K562 (cell line): ENCODE measurements at regions not wholly inside any gene's neighbourhood (a gene's known extent, or its start where the extent isn't known, plus 50 kb on each side); places are given as distances from the start of the nearest gene placed in this dataset.

Source experiments
- ATAC-seq: fragments of 200-7000 bp; cut with Tn5 transposase; 3 replicates; pipeline ENCODE4 v1.9.1; 2020; ENCODE audit warnings: moderate library complexity
- BruUV-seq: library from RNA; stranded (reverse); fragments of 400-500 nt; replicated peaks from 2 replicates; lab custom pipeline; 2021; lab: Mats Ljungman, UMichigan
- CTCF ChIA-PET: fragments of 300-600 bp; formaldehyde crosslinking; extraction: SDS; loops from one replicate; lab custom pipeline; 2021; ENCODE audit warnings: low intra/inter-chr PET ratio; lab: Yijun Ruan, JAX
- POLR2A ChIA-PET: fragments of 300-600, 350-650 bp; sonication (Branson Sonifier 250); formaldehyde crosslinking; extraction: SDS; loops from one replicate; lab custom pipeline; 2021; ENCODE audit warnings: antibody characterized with exemption, inconsistent platforms; lab: Yijun Ruan, JAX
- DNase-seq, 4 experiments: peaks; one replicate each; pipeline versions ENCODE4 v3.0.0 to v3.0.0-alpha.2; 2011 to 2018; ENCODE audit warnings: low spot score in 3 of 4, mixed read lengths in 3 of 4; ENCODE audit errors: extremely low read depth in 1 of 4
- FAIRE-seq: peaks from 2 replicates; lab custom pipeline; 2011; peaks lifted over from hg19 to GRCh38; lab: Jason Lieb, UNC
- H2AFZ ChIP-seq: 2 replicates; pipeline ENCODE4 v1.6.0; 2011; ENCODE audit warnings: low read depth, low read length, control low read depth, inconsistent platforms
- H3K27ac ChIP-seq: fragments of 200-600 bp; 3 replicates; pipeline ENCODE4 v1.8.0; 2011; ENCODE audit warnings: low read depth, mild to moderate bottlenecking, control low read depth, inconsistent platforms, low read length, moderate library complexity, mixed read lengths; ENCODE audit errors: extremely low read depth
- H3K27me3 ChIP-seq, 2 experiments: fragments of 300-600 bp in 1 of 2; 2 replicates in 1 of 2; 3 replicates in 1 of 2; pipeline versions ENCODE4 v1.6.0 to v1.8.0; 2011; ENCODE audit warnings: inconsistent platforms in 2 of 2, low read length in 2 of 2, mild to moderate bottlenecking in 1 of 2, mixed read lengths in 1 of 2, moderate library complexity in 1 of 2; ENCODE audit not compliant: control insufficient read depth in 2 of 2, insufficient read depth in 2 of 2
- H3K36me3 ChIP-seq: fragments of 300-600 bp; 3 replicates; pipeline ENCODE4 v1.8.0; 2011; ENCODE audit warnings: mild to moderate bottlenecking, low read length, inconsistent platforms; ENCODE audit not compliant: control insufficient read depth, insufficient read depth
- H3K4me1 ChIP-seq, 2 experiments: fragments of 200-600 bp in 1 of 2; replicated peaks in 1 of 2; 2 replicates in 1 of 2; 3 replicates in 1 of 2; pipeline versions ENCODE4 v1.5.1 to v1.8.0; 2011; ENCODE audit warnings: inconsistent platforms in 2 of 2, low read length in 2 of 2, mild to moderate bottlenecking in 1 of 2, mixed read lengths in 1 of 2, moderate library complexity in 1 of 2; ENCODE audit not compliant: control insufficient read depth in 2 of 2, insufficient read depth in 2 of 2
- H3K4me2 ChIP-seq: 2 replicates; pipeline ENCODE4 v1.6.1; 2011; ENCODE audit warnings: low read length, control low read depth, inconsistent platforms, mixed read lengths; ENCODE audit not compliant: insufficient read depth
- H3K4me3 ChIP-seq: fragments of 200-600 bp; sonication (generic), shearing (Covaris generic); 2 replicates; pipeline ENCODE4 v1.5.1; 2016; ENCODE audit warnings: control low read depth, inconsistent platforms
- H3K79me2 ChIP-seq: fragments of 200-600 bp; 3 replicates; pipeline ENCODE4 v1.8.0; 2011; ENCODE audit warnings: low read length, inconsistent platforms; ENCODE audit not compliant: control insufficient read depth, insufficient read depth
- H3K9ac ChIP-seq, 2 experiments: 2 replicates each; pipeline versions ENCODE4 v1.6.0 to v1.6.1; 2011; ENCODE audit warnings: low read depth in 2 of 2, low read length in 2 of 2, control low read depth in 1 of 2, inconsistent platforms in 1 of 2, mild to moderate bottlenecking in 1 of 2, mixed read lengths in 1 of 2; ENCODE audit not compliant: insufficient read depth in 1 of 2
- H3K9me1 ChIP-seq: one replicate; pipeline ENCODE4 v1.6.0; 2011; ENCODE audit warnings: inconsistent platforms, mild to moderate bottlenecking, low read length, moderate library complexity; ENCODE audit not compliant: control insufficient read depth, insufficient read depth
- H3K9me3 ChIP-seq: replicated peaks from 2 replicates; pipeline ENCODE4 v1.5.1; 2011; ENCODE audit warnings: low read depth, low read length, inconsistent platforms; ENCODE audit not compliant: control insufficient read depth, insufficient read depth
- H4K20me1 ChIP-seq: replicated peaks from 2 replicates; pipeline ENCODE4 v1.6.1; 2011; ENCODE audit warnings: low read length, inconsistent platforms, mixed read lengths; ENCODE audit not compliant: control insufficient read depth, insufficient read depth
- BRD4 ChIP-seq: fragments of 200-600 bp; sonication (generic); IDR thresholded peaks from 2 replicates; pipeline ENCODE4 v1.6.1; 2017; ENCODE audit warnings: inconsistent platforms
- CHD4 ChIP-seq: fragments of 200-600 bp; sonication (generic); IDR thresholded peaks from 3 replicates; pipeline ENCODE4 v1.6.1; 2012; ENCODE audit warnings: low read depth, mild to moderate bottlenecking, mixed read lengths, low read length, inconsistent platforms; ENCODE audit not compliant: insufficient read depth, insufficient replicate concordance, poor library complexity, severe bottlenecking
- FOXP1 ChIP-seq: sonication (generic); formaldehyde crosslinking; IDR thresholded peaks from 2 replicates; pipeline ENCODE4 v1.8.0; 2022; ENCODE audit warnings: mild to moderate bottlenecking, missing genetic modification reagents
- MAFF ChIP-seq: IDR thresholded peaks from 2 replicates; pipeline ENCODE4 v1.6.1; 2012; ENCODE audit warnings: low read length, improper control_type of control experiment
- SAFB2 ChIP-seq: fragments of 200-400 bp; formaldehyde crosslinking; IDR thresholded peaks from 2 replicates; pipeline ENCODE4 v1.6.1; 2018; ENCODE audit warnings: borderline replicate concordance, low read length, low read depth, moderate library complexity; ENCODE audit not compliant: severe bottlenecking
- TBP ChIP-seq: optimal IDR thresholded peaks from 2 replicates; pipeline ENCODE3; 2011; ENCODE audit warnings: low read depth, low read length, improper control_type of control experiment
- TEAD4 ChIP-seq, 2 experiments: sonication (generic) in 1 of 2; formaldehyde crosslinking in 1 of 2; IDR thresholded peaks; 2 replicates each; pipeline versions ENCODE4 v1.6.1 to v1.8.0; 2012 to 2022; ENCODE audit warnings: borderline replicate concordance in 1 of 2, inconsistent platforms in 1 of 2, low read length in 1 of 2, mild to moderate bottlenecking in 1 of 2, missing genetic modification reagents in 1 of 2
- ZNF23 ChIP-seq: fragments of 250-450 bp; sonication (Bioruptor Pico); IDR thresholded peaks from 2 replicates; pipeline ENCODE4 v1.4.0; 2020; ENCODE audit warnings: mild to moderate bottlenecking
- ZNF347 ChIP-seq: fragments of 450-650 bp; formaldehyde crosslinking; IDR thresholded peaks from 2 replicates; pipeline ENCODE4 v1.4.0; 2020; ENCODE audit warnings: low read depth, mild to moderate bottlenecking, moderate library complexity
- ZNF778 ChIP-seq: fragments of 450-650 bp; formaldehyde crosslinking; IDR thresholded peaks from 2 replicates; pipeline ENCODE4 v1.4.0; 2020; ENCODE audit warnings: mild to moderate bottlenecking, moderate library complexity
- WGBS: fragments of 100-300 bp; shearing (Covaris generic); methylation state at CpG from one replicate; pipeline ENCODE4 v1.1.6; 2016; ENCODE audit warnings: low coverage, mixed read lengths; ENCODE audit not compliant: insufficient coverage; ENCODE audit errors: missing lambda C conversion rate; 5-methylcytosine and 5-hydroxymethylcytosine counted together
- in situ Hi-C: fragments of 300-500 bp; cut with MboI; formaldehyde crosslinking; loops from 4 replicates; pipeline ENCODE4 v1.15.0; 2018; ENCODE audit warnings: inconsistent platforms, mixed read lengths
- intact Hi-C: fragments of 100-400 bp; cut with micrococcal nuclease; formaldehyde crosslinking; loops from 2 replicates; pipeline ENCODE4 v1.14.2; 2022
- TF ChIP-seq, protein P1 (sequence below), 3 experiments: IDR thresholded peaks in 2 of 3; conservative IDR thresholded peaks in 1 of 3; 2 replicates each; pipeline ENCODE4 v1.5.1; 2011 to 2012; ENCODE audit warnings: low read length in 3 of 3, mild to moderate bottlenecking in 3 of 3, control low read depth in 2 of 3, improper control_type of control experiment in 1 of 3, inconsistent platforms in 1 of 3, low read depth in 1 of 3, mixed read lengths in 1 of 3, moderate library complexity in 1 of 3; ENCODE audit not compliant: insufficient read depth in 2 of 3
- TF ChIP-seq, protein P2 (sequence below): fragments of 450-650 bp; IDR thresholded peaks from 2 replicates; pipeline ENCODE4 v1.6.1; 2017; ENCODE audit warnings: antibody characterized with exemption
- TF ChIP-seq, protein P3 (sequence below): fragments of 250-450 bp; sonication (Bioruptor Pico); IDR thresholded peaks from 2 replicates; pipeline ENCODE4 v1.9.0; 2021; ENCODE audit warnings: mild to moderate bottlenecking, inconsistent platforms
- TF ChIP-seq, protein P4 (sequence below): sonication (generic); formaldehyde crosslinking; IDR thresholded peaks from 2 replicates; pipeline ENCODE4 v1.8.0; 2022; ENCODE audit warnings: mild to moderate bottlenecking, missing genetic modification reagents

DNA sequence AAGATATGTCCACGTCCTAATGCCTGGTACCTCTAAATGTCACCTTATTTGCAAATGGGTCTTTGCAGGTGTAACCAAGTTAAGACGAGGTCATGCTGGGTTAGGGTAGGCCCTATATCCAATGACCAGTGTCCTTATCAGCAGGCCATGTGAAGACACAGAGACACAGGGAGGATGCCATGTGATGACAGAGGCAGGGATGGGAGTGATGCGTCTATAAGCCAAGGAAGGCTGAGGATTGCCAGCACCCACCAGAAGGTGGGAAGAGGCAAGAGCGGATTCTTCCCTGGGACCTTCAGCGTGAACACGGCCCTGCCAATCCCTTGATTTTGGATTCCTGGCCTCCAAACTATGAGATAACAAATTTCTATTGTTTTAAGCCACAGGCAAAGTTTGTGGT, 123.4 kb upstream of the CXCL14 start (continued):
- TF ChIP-seq, protein P1, sequence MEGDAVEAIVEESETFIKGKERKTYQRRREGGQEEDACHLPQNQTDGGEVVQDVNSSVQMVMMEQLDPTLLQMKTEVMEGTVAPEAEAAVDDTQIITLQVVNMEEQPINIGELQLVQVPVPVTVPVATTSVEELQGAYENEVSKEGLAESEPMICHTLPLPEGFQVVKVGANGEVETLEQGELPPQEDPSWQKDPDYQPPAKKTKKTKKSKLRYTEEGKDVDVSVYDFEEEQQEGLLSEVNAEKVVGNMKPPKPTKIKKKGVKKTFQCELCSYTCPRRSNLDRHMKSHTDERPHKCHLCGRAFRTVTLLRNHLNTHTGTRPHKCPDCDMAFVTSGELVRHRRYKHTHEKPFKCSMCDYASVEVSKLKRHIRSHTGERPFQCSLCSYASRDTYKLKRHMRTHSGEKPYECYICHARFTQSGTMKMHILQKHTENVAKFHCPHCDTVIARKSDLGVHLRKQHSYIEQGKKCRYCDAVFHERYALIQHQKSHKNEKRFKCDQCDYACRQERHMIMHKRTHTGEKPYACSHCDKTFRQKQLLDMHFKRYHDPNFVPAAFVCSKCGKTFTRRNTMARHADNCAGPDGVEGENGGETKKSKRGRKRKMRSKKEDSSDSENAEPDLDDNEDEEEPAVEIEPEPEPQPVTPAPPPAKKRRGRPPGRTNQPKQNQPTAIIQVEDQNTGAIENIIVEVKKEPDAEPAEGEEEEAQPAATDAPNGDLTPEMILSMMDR (IDR thresholded peaks at IDR 0.05 in 2 of 3, conservative IDR thresholded peaks at IDR 0.05 in 1 of 3; ENCODE audit: insufficient read depth in 2 of 3, low read depth in 1 of 3, low read length in 3 of 3) = no peak
- no peak for TF ChIP-seq FOXP1 (CRISPR knock-in tag)

DNA sequence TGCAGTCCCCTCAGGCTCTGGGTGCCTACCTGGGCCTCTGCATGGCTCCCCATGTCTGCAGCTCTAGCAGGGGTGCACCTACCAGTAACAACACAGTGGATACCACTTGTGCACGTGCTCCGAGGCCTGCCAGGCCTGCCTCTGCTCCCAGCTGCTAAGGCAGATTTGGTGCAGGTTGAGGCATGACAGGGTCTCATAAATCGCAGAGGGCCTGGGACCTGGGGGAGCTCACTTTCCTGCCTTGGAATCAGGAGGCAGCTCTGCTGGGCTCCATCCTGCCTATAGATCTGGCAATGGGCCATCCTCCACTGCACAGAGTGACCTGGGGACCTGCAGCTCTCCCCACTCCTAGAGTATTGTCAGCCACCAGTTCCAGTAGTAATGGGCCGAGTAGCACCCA, 121.9 kb upstream of the CXCL14 start:
- Histone ChIP-seq H3K4me1 (no peaks in the 10 kb centered on the region; a peak in 1 of 5 replicates), H3K9me1 (no peaks in the 10 kb centered on the region), H3K9me3 (no peaks in the 10 kb centered on the region), H3K79me2 (no peaks in the 10 kb centered on the region), H3K27me3 (peaks cover 0 to 40% of the 10 kb centered on the region in 2 experiments; a peak in 2 of 5 replicates), H3K36me3 (no peaks in the 10 kb centered on the region), H4K20me1 (0 out of 2 replicates have a peak, but pooled peaks cover 4% of the 10 kb centered on the region), H3K4me2 (no peak overlapping the region), H3K4me3 (no peak overlapping the region), H3K27ac (no peak overlapping the region), H3K9ac (no peak overlapping the region), H2AFZ (no peak overlapping the region)
- ChIA-PET CTCF (no interaction called here), POLR2A (interaction anchor here (0.6 to 0.8 kb wide), 3 partner anchors 10 to 46 kb away, joined by 3 to 6 read pairs (median 3); no protein-coding TSS in a partner anchor)
- no peak for ATAC-seq
- 2% methylated on average over 4 of the region's 4 CpGs for WGBS
- no peak for FAIRE-seq
- DNase-seq = no peak
- BruUV-seq = no TSS peak
- in situ Hi-C loops = no loop called here
- intact Hi-C loops = no loop called here
- TF ChIP-seq, protein P2, sequence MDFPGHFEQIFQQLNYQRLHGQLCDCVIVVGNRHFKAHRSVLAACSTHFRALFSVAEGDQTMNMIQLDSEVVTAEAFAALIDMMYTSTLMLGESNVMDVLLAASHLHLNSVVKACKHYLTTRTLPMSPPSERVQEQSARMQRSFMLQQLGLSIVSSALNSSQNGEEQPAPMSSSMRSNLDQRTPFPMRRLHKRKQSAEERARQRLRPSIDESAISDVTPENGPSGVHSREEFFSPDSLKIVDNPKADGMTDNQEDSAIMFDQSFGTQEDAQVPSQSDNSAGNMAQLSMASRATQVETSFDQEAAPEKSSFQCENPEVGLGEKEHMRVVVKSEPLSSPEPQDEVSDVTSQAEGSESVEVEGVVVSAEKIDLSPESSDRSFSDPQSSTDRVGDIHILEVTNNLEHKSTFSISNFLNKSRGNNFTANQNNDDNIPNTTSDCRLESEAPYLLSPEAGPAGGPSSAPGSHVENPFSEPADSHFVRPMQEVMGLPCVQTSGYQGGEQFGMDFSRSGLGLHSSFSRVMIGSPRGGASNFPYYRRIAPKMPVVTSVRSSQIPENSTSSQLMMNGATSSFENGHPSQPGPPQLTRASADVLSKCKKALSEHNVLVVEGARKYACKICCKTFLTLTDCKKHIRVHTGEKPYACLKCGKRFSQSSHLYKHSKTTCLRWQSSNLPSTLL = no peak
- TF ChIP-seq MAFF = no peak
- no peak for TF ChIP-seq TBP
- TF ChIP-seq ZNF347 (CRISPR knock-in tag) = no peak
- TF ChIP-seq BRD4 = no peak
- no peak for TF ChIP-seq ZNF778 (CRISPR knock-in tag)
- no peak for TF ChIP-seq SAFB2
- TF ChIP-seq, protein P3, sequence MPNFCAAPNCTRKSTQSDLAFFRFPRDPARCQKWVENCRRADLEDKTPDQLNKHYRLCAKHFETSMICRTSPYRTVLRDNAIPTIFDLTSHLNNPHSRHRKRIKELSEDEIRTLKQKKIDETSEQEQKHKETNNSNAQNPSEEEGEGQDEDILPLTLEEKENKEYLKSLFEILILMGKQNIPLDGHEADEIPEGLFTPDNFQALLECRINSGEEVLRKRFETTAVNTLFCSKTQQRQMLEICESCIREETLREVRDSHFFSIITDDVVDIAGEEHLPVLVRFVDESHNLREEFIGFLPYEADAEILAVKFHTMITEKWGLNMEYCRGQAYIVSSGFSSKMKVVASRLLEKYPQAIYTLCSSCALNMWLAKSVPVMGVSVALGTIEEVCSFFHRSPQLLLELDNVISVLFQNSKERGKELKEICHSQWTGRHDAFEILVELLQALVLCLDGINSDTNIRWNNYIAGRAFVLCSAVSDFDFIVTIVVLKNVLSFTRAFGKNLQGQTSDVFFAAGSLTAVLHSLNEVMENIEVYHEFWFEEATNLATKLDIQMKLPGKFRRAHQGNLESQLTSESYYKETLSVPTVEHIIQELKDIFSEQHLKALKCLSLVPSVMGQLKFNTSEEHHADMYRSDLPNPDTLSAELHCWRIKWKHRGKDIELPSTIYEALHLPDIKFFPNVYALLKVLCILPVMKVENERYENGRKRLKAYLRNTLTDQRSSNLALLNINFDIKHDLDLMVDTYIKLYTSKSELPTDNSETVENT (CRISPR knock-in tag) = no peak
- TF ChIP-seq TEAD4 (IDR thresholded peaks at IDR 0.05; ENCODE audit: low read length) = no peak
- TF ChIP-seq TEAD4 (CRISPR knock-in tag; IDR thresholded peaks at IDR 0.05; ENCODE audit: borderline replicate concordance) = no peak
- TF ChIP-seq, protein P4, sequence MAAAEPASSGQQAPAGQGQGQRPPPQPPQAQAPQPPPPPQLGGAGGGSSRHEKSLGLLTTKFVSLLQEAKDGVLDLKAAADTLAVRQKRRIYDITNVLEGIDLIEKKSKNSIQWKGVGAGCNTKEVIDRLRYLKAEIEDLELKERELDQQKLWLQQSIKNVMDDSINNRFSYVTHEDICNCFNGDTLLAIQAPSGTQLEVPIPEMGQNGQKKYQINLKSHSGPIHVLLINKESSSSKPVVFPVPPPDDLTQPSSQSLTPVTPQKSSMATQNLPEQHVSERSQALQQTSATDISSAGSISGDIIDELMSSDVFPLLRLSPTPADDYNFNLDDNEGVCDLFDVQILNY (CRISPR knock-in tag) = no peak
- TF ChIP-seq ZNF23 = no peak
- no peak for TF ChIP-seq CHD4
